Loucy (cell line): ENCODE measurements at regions not wholly inside any gene's neighbourhood (a gene's known extent, or its start where the extent isn't known, plus 50 kb on each side); places are given as distances from the start of the nearest gene placed in this dataset.

Source experiments
- H2AFZ ChIP-seq: fragments of 200-600 bp; sonication (generic); 2 replicates; pipeline ENCODE4 v1.6.0; 2016; ENCODE audit warnings: antibody characterized with exemption, mild to moderate bottlenecking, low read length, moderate library complexity
- H3F3A ChIP-seq: fragments of 200-600 bp; 2 replicates; pipeline ENCODE4 v1.6.0; 2016; ENCODE audit warnings: antibody characterized with exemption, low read depth, mild to moderate bottlenecking
- H3K27me3 ChIP-seq: fragments of 200-600 bp; sonication (generic); 2 replicates; pipeline ENCODE4 v1.6.1; 2014; ENCODE audit warnings: low read length, mild to moderate bottlenecking; ENCODE audit not compliant: insufficient read depth, poor library complexity, severe bottlenecking
- H3K36me3 ChIP-seq: fragments of 200-600 bp; sonication (generic); 2 replicates; pipeline ENCODE4 v1.6.1; 2016; ENCODE audit warnings: low read length; ENCODE audit not compliant: insufficient read depth
- H3K4me1 ChIP-seq: fragments of 200-600 bp; sonication (generic); 2 replicates; pipeline ENCODE4 v1.5.1; 2014; ENCODE audit warnings: low read length, mild to moderate bottlenecking; ENCODE audit not compliant: insufficient read depth, poor library complexity, severe bottlenecking
- H3K4me2 ChIP-seq: fragments of 200-600 bp; sonication (generic); 2 replicates; pipeline ENCODE4 v1.6.0; 2014; ENCODE audit warnings: antibody characterized with exemption, low read length, low read depth, mild to moderate bottlenecking; ENCODE audit not compliant: poor library complexity, severe bottlenecking
- H3K4me3 ChIP-seq: fragments of 200-600 bp; sonication (generic); 2 replicates; pipeline ENCODE4 v1.5.1; 2014; ENCODE audit warnings: low read length, mild to moderate bottlenecking, mixed read lengths; ENCODE audit not compliant: poor library complexity, severe bottlenecking
- H3K79me2 ChIP-seq: fragments of 200-600 bp; sonication (generic); 2 replicates; pipeline ENCODE4 v1.6.1; 2014; ENCODE audit warnings: low read length; ENCODE audit not compliant: insufficient read depth
- H3K9ac ChIP-seq: fragments of 200-600 bp; sonication (generic); 2 replicates; pipeline ENCODE4 v1.6.0; 2014; ENCODE audit warnings: mild to moderate bottlenecking, low read depth, low read length, moderate library complexity; ENCODE audit not compliant: poor library complexity, severe bottlenecking
- H3K9me2 ChIP-seq: fragments of 200-600 bp; sonication (generic); replicated peaks from 2 replicates; pipeline ENCODE4 v1.6.1; 2016; ENCODE audit warnings: low read depth, low read length, mixed read lengths
- H3K9me3 ChIP-seq: fragments of 200-600 bp; sonication (generic); 2 replicates; pipeline ENCODE4 v1.6.1; 2014; ENCODE audit warnings: mild to moderate bottlenecking, antibody characterized with exemption, low read length, low read depth; ENCODE audit not compliant: insufficient read depth
- H4K20me1 ChIP-seq: fragments of 200-600 bp; sonication (generic); 2 replicates; pipeline ENCODE4 v1.6.0; 2014; ENCODE audit warnings: antibody characterized with exemption, low read length, mild to moderate bottlenecking; ENCODE audit not compliant: insufficient read depth, poor library complexity, severe bottlenecking
- EZH2phosphoT487 ChIP-seq: fragments of 200-600 bp; IDR thresholded peaks from 2 replicates; pipeline ENCODE4 v1.6.1; 2018; ENCODE audit warnings: antibody characterized with exemption, mild to moderate bottlenecking, moderate library complexity, borderline replicate concordance
- TF ChIP-seq, protein P1 (sequence below): fragments of 200-600 bp; sonication (generic); conservative IDR thresholded peaks from 2 replicates; pipeline ENCODE4 v1.5.1; 2014; ENCODE audit warnings: mild to moderate bottlenecking, antibody characterized with exemption, low read length

DNA sequence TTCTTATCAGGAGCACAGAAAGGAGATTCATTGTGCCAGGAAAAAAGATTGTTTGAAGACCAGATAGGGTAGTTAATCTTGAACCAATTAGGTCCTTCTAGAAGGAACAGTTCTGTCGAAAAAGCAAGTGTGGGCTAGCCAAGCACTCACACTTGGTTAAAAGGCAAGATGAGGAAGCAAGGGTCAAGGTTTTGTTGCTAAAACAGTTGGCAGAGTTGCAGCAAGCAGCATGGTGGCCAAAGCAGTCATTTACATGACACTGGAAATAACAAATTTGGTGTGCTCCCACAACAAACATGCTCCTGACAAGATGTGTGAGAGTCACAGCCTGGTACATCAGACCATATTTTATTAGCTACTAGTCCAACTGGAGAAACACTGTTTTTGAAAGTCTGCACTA lies 228.0 kb upstream of the CFAP20DC start:
- Histone ChIP-seq H4K20me1 (no peaks in the 10 kb centered on the region), H3K9ac (no peak overlapping the region), H3K9me2 (no peaks in the 10 kb centered on the region), H3K9me3 (no peaks in the 10 kb centered on the region), H3K4me3 (no peak overlapping the region), H3K27me3 (no peaks in the 10 kb centered on the region), H2AFZ (no peak overlapping the region), H3K4me2 (no peak overlapping the region), H3K4me1 (no peaks in the 10 kb centered on the region), H3K79me2 (no peaks in the 10 kb centered on the region), H3F3A (no peaks in the 10 kb centered on the region), H3K36me3 (no peaks in the 10 kb centered on the region)
- TF ChIP-seq, protein P1, sequence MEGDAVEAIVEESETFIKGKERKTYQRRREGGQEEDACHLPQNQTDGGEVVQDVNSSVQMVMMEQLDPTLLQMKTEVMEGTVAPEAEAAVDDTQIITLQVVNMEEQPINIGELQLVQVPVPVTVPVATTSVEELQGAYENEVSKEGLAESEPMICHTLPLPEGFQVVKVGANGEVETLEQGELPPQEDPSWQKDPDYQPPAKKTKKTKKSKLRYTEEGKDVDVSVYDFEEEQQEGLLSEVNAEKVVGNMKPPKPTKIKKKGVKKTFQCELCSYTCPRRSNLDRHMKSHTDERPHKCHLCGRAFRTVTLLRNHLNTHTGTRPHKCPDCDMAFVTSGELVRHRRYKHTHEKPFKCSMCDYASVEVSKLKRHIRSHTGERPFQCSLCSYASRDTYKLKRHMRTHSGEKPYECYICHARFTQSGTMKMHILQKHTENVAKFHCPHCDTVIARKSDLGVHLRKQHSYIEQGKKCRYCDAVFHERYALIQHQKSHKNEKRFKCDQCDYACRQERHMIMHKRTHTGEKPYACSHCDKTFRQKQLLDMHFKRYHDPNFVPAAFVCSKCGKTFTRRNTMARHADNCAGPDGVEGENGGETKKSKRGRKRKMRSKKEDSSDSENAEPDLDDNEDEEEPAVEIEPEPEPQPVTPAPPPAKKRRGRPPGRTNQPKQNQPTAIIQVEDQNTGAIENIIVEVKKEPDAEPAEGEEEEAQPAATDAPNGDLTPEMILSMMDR = no peak
- TF ChIP-seq EZH2phosphoT487 = no peak

DNA sequence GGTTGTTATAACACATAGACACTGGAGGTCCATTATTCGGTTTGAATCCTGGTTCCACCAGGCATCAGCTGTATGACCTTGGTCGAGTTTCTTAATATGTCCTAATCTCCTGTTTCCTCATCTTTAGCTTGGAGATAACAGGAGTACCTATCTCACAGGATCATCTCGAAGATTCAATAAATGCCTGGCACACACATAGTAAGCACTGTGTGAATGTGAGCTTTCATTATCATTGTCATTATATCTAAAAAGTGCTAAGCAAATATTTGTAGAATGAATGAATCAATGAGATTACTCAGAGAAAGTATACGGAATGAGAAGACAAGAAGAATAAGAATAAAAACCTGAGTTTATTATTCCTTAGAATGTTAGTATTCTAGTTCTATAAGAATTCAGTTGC lies 227.4 kb upstream of the CFAP20DC start:
- H2AFZ ChIP-seq = no peak overlapping the region
- no peaks in the 10 kb centered on the region for H3K4me1 ChIP-seq
- no peak overlapping the region for H3K9ac ChIP-seq
- H3F3A ChIP-seq = no peaks in the 10 kb centered on the region
- H3K27me3 ChIP-seq = no peaks in the 10 kb centered on the region
- TF ChIP-seq, protein P1 = no peak
- no peak for TF ChIP-seq EZH2phosphoT487
- H4K20me1 ChIP-seq = no peaks in the 10 kb centered on the region
- H3K36me3 ChIP-seq = no peaks in the 10 kb centered on the region
- no peaks in the 10 kb centered on the region for H3K79me2 ChIP-seq
- H3K9me3 ChIP-seq = no peaks in the 10 kb centered on the region
- H3K4me2 ChIP-seq = no peak overlapping the region
- H3K4me3 ChIP-seq = no peak overlapping the region
- no peaks in the 10 kb centered on the region for H3K9me2 ChIP-seq

DNA sequence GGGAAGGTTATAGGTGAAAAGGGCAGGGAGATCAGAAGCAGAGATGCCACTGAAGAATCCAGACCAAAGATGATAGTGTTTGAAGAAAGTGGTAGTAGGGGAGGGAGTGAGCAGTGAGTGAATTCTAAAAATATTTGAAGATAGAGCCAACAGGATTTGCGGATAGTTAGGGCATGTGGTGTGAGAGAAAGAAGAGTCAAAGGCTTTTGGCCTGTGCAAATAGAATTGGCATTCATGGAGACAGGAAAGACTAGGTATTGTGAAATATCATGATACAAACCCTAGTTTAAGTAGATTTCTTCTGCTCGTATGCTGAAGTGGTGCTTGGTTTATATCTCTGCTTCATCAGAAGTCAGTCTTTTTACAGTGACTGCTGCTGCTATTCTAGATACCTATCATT lies 224.2 kb upstream of the CFAP20DC start:
- Histone ChIP-seq H3K79me2 (no peaks in the 10 kb centered on the region), H3K4me3 (no peak overlapping the region), H3K36me3 (no peaks in the 10 kb centered on the region), H3K4me2 (no peak overlapping the region), H4K20me1 (no peaks in the 10 kb centered on the region), H3K4me1 (no peaks in the 10 kb centered on the region), H3K9ac (no peak overlapping the region), H3F3A (no peaks in the 10 kb centered on the region), H3K27me3 (no peaks in the 10 kb centered on the region), H3K9me3 (no peaks in the 10 kb centered on the region), H2AFZ (no peak overlapping the region), H3K9me2 (no peaks in the 10 kb centered on the region)
- TF ChIP-seq, protein P1 = no peak
- TF ChIP-seq EZH2phosphoT487 = no peak
